Epithelial cell of esophagus (primary cell): ENCODE measurements at regions not wholly inside any gene's neighbourhood (a gene's known extent, or its start where the extent isn't known, plus 50 kb on each side); places are given as distances from the start of the nearest gene placed in this dataset.

Experiments used
- DNase-seq: peaks from one replicate; pipeline ENCODE4 v3.0.0; 2010; ENCODE audit warnings: low read depth
- H3K4me3 ChIP-seq: 2 replicates; pipeline ENCODE4 v1.5.1; 2011; ENCODE audit warnings: mild to moderate bottlenecking, low read length, control low read depth
- TF ChIP-seq, protein P1 (sequence below): IDR thresholded peaks from 2 replicates; pipeline ENCODE4 v1.5.1; 2011; ENCODE audit warnings: low read depth, mild to moderate bottlenecking, low read length, control low read depth, inconsistent platforms; ENCODE audit not compliant: insufficient read depth; ENCODE audit errors: missing control alignments

DNA sequence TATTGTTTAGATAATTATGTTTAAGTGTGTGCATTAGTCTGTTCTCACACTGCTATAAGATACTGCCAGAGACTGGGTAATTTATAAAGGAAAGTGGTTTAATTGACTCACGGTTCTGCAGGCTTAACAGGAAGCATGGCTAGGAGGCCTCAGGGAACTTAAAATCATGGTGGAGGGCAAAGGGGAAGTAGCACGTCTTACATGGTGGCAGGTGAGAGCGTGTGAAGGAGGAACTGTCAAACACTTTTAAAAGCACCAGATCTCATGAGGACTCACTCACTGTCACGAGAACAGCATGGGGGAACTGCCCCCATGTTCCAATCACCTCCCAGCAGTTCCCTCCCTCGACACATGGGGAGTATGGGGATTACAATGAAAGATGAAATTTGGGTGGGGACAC lies 203.5 kb upstream of the GOT2 start:
- TF ChIP-seq, protein P1, sequence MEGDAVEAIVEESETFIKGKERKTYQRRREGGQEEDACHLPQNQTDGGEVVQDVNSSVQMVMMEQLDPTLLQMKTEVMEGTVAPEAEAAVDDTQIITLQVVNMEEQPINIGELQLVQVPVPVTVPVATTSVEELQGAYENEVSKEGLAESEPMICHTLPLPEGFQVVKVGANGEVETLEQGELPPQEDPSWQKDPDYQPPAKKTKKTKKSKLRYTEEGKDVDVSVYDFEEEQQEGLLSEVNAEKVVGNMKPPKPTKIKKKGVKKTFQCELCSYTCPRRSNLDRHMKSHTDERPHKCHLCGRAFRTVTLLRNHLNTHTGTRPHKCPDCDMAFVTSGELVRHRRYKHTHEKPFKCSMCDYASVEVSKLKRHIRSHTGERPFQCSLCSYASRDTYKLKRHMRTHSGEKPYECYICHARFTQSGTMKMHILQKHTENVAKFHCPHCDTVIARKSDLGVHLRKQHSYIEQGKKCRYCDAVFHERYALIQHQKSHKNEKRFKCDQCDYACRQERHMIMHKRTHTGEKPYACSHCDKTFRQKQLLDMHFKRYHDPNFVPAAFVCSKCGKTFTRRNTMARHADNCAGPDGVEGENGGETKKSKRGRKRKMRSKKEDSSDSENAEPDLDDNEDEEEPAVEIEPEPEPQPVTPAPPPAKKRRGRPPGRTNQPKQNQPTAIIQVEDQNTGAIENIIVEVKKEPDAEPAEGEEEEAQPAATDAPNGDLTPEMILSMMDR: no peak
- peak; percentile 2 for DNase-seq
- no peak overlapping the region for H3K4me3 ChIP-seq

DNA sequence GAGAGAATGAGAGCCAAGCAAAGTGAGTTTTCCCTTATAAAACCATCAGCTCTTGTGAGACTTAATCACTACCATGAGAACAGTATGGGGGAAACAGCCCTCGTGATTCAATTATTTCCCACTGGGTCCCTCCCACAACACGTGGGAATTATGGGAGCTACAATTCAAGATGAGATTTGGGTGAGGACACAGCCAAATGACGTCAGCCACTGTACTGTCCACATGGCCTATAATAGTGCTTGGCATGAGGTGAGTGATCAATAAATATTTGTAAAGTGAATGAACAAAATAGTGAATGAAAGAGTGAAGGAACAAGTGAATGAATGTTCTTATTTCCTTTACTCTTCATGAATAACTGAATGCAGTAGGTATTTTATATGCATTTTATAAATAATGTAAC lies 199.1 kb upstream of the GOT2 start:
- TF ChIP-seq, protein P1: no peak
- H3K4me3 ChIP-seq: no peak overlapping the region
- no peak for DNase-seq

DNA sequence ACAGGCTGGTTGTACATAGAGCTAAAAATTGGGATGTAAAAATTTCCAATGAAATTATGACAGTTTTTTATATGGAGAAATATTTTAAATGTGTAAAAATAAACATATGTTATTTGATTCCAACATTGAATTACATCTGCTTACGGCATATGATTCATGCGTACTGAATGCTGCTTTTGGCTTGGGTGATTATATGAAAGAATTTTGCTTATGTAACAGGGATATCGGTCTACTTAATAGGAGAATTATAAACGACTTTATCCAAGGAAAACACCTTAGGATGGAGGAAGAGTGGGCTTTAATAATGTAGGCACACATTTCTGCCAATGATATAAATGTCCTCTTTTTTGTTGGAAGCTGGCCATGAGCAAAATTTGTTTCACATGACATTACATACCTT lies 197.3 kb upstream of the GOT2 start:
- no peak overlapping the region for H3K4me3 ChIP-seq
- TF ChIP-seq, protein P1: no peak
- DNase-seq: no peak

DNA sequence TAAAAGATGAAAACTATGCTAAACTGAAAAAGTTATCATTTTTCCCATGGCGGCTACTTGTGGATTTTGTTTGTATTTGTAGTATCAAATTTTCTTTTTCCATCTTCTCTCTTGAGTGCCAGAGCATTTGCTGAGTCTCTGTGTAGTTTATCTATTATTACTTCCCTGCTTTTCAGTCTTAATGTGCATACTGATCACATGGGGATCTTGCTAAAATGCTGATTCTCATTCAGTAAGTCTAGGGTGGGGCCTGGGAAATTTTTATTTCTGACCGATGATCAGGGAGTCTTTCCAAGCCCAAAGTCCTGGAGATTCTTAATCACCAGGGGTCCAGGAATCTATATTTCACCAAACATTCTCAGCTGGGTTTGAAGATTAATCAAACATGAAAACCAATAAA lies 189.0 kb upstream of the GOT2 start:
- no peak overlapping the region for H3K4me3 ChIP-seq
- DNase-seq: no peak
- TF ChIP-seq, protein P1: no peak

DNA sequence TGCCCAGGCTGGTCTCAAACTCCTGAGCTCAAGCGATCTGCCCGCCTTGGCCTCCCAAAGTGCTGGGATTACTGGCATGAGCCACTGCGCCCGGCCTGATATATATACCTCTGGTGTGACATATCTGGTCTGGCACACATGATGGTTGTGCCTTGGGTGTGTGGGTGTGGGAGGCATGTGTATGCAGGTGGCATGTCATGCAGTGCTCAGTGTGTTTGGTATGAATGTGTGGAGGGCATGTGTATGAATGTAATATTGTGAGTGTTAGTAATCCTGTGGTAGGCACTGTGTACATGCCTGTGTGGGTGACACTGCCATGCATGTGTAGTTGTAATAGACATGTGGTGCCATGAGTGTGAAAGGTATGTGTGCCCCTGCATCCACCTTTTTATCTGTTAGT lies 179.3 kb upstream of the GOT2 start:
- DNase-seq: no peak
- H3K4me3 ChIP-seq: no peak overlapping the region
- TF ChIP-seq, protein P1: no peak

DNA sequence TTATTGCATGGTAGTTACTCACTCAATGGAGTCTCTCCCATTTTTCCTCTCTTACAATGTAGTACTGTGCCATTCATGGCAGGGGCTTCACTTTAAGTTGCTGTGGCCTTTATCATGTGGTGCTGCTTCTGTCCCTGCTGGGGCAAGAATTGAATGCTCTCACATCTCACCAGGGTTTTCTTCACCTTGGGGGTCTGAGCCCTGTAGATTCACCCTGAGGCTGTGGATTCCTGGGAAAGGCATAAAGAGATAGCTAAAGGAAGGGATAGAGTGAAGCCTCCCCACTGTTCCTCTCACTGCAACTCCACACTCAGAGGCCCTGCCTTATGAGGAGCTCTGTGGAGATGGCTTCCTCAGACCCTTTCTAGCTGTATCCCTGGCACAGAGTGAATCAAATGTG lies 178.5 kb upstream of the GOT2 start:
- TF ChIP-seq, protein P1: no peak
- no peak overlapping the region for H3K4me3 ChIP-seq
- no peak for DNase-seq

DNA sequence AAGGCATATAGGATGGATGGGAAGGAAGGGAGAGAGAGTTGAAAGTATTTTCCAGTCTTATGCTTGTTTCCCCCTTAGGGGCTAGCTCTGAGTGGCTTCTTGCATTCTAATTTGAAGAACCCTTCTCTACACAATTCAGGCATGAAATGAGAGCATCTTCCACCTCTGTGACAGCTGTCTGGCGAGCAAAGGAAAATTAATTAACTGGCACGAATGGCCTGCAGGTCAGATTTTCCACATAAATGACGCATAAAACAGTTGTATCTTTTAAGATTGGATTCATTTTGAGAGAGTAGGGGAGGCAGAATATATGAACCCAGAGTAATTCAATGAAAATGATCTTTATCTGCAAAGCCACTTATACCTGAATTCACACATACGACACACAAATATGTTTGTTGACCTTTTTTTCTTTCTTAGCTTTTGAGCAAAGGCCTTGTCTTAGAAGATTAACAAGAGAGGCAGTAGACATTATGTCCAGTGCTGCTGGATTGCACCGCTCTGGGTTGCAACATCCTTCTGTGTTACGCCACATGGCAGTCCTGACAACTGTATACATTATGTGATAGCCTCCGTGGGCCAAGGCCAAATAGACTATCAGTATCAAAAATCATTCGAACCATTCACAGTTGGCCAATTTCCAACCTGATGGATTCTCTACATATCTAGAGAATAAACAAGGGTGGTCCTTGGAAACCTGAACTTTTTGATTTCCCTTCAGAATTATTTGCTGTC lies 173.0 kb upstream of the GOT2 start:
- no peak for DNase-seq
- no peak overlapping the region for H3K4me3 ChIP-seq
- TF ChIP-seq, protein P1: no peak
